ENCODE measurements at regions not wholly inside any gene's neighbourhood (a gene's known extent, or its start where the extent isn't known, plus 50 kb on each side); places are given as distances from the start of the nearest gene placed in this dataset.
"Not testable (repeated sequence)": the region's sequence is repeated elsewhere in the genome, so short reads cannot be mapped to it uniquely, and the experiment has no call there.

- FAIRE-seq (no peak), DNase-seq (ENCODE audit: low spot score) (no peak), ATAC-seq (no peak)
- Histone ChIP-seq H3K9ac (ENCODE audit: insufficient read depth, low read depth, low read length) (no peak overlapping the region), H3K27me3 (ENCODE audit: control insufficient read depth in 1 of 2, insufficient read depth in 2 of 2, low read length in 2 of 2) (no peaks in the 10 kb centered on the region), H3K4me1 (ENCODE audit: insufficient read depth, low read length) (no peaks in the 10 kb centered on the region), H3K36me3 (replicated peaks in 1 of 2; ENCODE audit: control insufficient read depth in 1 of 2, insufficient read depth in 2 of 2, low read length in 2 of 2) (no peaks in the 10 kb centered on the region), H4K20me1 (ENCODE audit: insufficient read depth, low read length) (no peaks in the 10 kb centered on the region), H3K9me3 (ENCODE audit: low read length) (peaks cover 42% of the 10 kb centered on the region), H3K4me3 (replicated peaks in 1 of 3; ENCODE audit: insufficient read depth in 1 of 3, low read depth in 2 of 3, low read length in 3 of 3) (no peak overlapping the region), H3K79me2 (ENCODE audit: insufficient read depth, low read length) (no peaks in the 10 kb centered on the region), H3K4me2 (ENCODE audit: low read depth, low read length) (no peak overlapping the region), H3K27ac (ENCODE audit: extremely low read length, insufficient read depth, low read length) (no peak overlapping the region), H2AFZ (ENCODE audit: low read length) (no peak overlapping the region)
- BruUV-seq (replicated peaks), result no TSS peak
- in situ Hi-C loops (cut with HindIII; ENCODE audit: extremely low pct_ligation_motif_present, low pct_unique_long_range_greater_than_20kb), result no loop called here
- intact Hi-C loops (cut with micrococcal nuclease; ENCODE audit: unreplicated experiment), result no loop called here
- CTCF ChIA-PET (ENCODE audit: low intra/inter-chr PET ratio, low total read pairs), result no interaction called here
- POLR2A ChIA-PET, result no interaction called here
- TF ChIP-seq TBX2 (CRISPR knock-in tag; IDR thresholded peaks at IDR 0.05; ENCODE audit: borderline replicate concordance) (no peak), ZUFSP (CRISPR knock-in tag; IDR thresholded peaks at IDR 0.05; ENCODE audit: borderline replicate concordance) (no peak), NFRKB (IDR thresholded peaks at IDR 0.05) (no peak), ZNF570 (CRISPR knock-in tag; IDR thresholded peaks at IDR 0.05; ENCODE audit: borderline replicate concordance) (no peak), MAFK (conservative IDR thresholded peaks at IDR 0.05 in 1 of 2, IDR thresholded peaks at IDR 0.05 in 1 of 2; ENCODE audit: low read length in 2 of 2) (peak in 1 of 2 experiments; percentile 41; a peak in 1 of 4 replicates)
Measured at GRCh38 chr6:121630716-121631115, 195.3 kb downstream of the GJA1 start.

DNA sequence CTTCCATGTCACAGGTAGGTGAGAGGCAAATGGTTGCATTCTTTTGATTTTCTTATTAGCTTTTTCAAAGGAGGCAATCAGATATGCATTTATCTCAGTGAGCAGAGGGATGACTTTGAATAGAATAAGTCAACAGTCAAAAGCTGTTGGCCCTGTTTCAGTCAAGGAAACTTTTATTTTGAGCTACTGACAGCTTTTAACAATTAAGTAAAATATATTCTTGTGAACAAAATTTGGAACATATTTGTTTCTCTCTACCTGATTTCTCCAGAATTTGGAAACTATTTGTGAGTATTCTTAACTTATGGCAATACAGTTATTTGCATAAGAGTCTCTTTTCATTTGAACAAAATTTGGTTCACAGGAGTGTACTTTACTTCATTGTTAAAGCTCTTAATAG, 196.3 kb downstream of the GJA1 start:
- H3K4me2 ChIP-seq (ENCODE audit: low read depth, low read length); H3K9ac ChIP-seq (ENCODE audit: insufficient read depth, low read depth, low read length); H3K36me3 ChIP-seq (replicated peaks in 1 of 2; ENCODE audit: control insufficient read depth in 1 of 2, insufficient read depth in 2 of 2, low read length in 2 of 2); H2AFZ ChIP-seq (ENCODE audit: low read length); BruUV-seq (replicated peaks); H3K4me3 ChIP-seq (replicated peaks in 1 of 3; ENCODE audit: insufficient read depth in 1 of 3, low read depth in 2 of 3, low read length in 3 of 3); H3K27ac ChIP-seq (ENCODE audit: extremely low read length, insufficient read depth, low read length); ATAC-seq; FAIRE-seq; H3K79me2 ChIP-seq (ENCODE audit: insufficient read depth, low read length); intact Hi-C loops (cut with micrococcal nuclease; ENCODE audit: unreplicated experiment); DNase-seq (ENCODE audit: low spot score); H4K20me1 ChIP-seq (ENCODE audit: insufficient read depth, low read length); POLR2A ChIA-PET; CTCF ChIA-PET (ENCODE audit: low intra/inter-chr PET ratio, low total read pairs); H3K27me3 ChIP-seq (ENCODE audit: control insufficient read depth in 1 of 2, insufficient read depth in 2 of 2, low read length in 2 of 2); in situ Hi-C loops (cut with HindIII; ENCODE audit: extremely low pct_ligation_motif_present, low pct_unique_long_range_greater_than_20kb); H3K4me1 ChIP-seq (ENCODE audit: insufficient read depth, low read length): not testable (repeated sequence)
- H3K9me3 ChIP-seq (ENCODE audit: low read length), result peaks cover 42% of the 10 kb centered on the region
